ENCODE measurements at regions not wholly inside any gene's neighbourhood (a gene's known extent, or its start where the extent isn't known, plus 50 kb on each side); places are given as distances from the start of the nearest gene placed in this dataset.

GRCh38 chr5:164898705-164899104, 1393.3 kb downstream of the MAT2B start:
- no peaks in the 10 kb centered on the region for H3K9me3 ChIP-seq (ENCODE audit: control insufficient read depth in 4 of 4, low read length in 3 of 4)
- no peak overlapping the region for H3K4me3 ChIP-seq (ENCODE audit: low read depth in 1 of 3, low read length in 3 of 3)
- H3K27ac ChIP-seq (ENCODE audit: low read depth in 1 of 2, low read length in 2 of 2): no peak overlapping the region
- no peak for DNase-seq (ENCODE audit: low spot score)
- no peak for TF ChIP-seq RXRA (IDR thresholded peaks at IDR 0.05)
- no peak for TF ChIP-seq FOXA2 (IDR thresholded peaks at IDR 0.05)
- TF ChIP-seq, protein P1, sequence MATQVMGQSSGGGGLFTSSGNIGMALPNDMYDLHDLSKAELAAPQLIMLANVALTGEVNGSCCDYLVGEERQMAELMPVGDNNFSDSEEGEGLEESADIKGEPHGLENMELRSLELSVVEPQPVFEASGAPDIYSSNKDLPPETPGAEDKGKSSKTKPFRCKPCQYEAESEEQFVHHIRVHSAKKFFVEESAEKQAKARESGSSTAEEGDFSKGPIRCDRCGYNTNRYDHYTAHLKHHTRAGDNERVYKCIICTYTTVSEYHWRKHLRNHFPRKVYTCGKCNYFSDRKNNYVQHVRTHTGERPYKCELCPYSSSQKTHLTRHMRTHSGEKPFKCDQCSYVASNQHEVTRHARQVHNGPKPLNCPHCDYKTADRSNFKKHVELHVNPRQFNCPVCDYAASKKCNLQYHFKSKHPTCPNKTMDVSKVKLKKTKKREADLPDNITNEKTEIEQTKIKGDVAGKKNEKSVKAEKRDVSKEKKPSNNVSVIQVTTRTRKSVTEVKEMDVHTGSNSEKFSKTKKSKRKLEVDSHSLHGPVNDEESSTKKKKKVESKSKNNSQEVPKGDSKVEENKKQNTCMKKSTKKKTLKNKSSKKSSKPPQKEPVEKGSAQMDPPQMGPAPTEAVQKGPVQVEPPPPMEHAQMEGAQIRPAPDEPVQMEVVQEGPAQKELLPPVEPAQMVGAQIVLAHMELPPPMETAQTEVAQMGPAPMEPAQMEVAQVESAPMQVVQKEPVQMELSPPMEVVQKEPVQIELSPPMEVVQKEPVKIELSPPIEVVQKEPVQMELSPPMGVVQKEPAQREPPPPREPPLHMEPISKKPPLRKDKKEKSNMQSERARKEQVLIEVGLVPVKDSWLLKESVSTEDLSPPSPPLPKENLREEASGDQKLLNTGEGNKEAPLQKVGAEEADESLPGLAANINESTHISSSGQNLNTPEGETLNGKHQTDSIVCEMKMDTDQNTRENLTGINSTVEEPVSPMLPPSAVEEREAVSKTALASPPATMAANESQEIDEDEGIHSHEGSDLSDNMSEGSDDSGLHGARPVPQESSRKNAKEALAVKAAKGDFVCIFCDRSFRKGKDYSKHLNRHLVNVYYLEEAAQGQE (IDR thresholded peaks at IDR 0.05): no peak
- no peak for TF ChIP-seq RAD21 (IDR thresholded peaks at IDR 0.05)
- no peak for TF ChIP-seq FOXA1 (IDR thresholded peaks at IDR 0.05)
- no peak for TF ChIP-seq HNF4G (IDR thresholded peaks at IDR 0.05)
- no peak for TF ChIP-seq HNF4A (conservative IDR thresholded peaks at IDR 0.05)
- no peak for TF ChIP-seq YY1 (IDR thresholded peaks at IDR 0.05)
- no peak for TF ChIP-seq ZBTB33 (IDR thresholded peaks at IDR 0.05)
- TF ChIP-seq ATF3 (IDR thresholded peaks at IDR 0.05): no peak
- no peak for TF ChIP-seq CTCF (IDR thresholded peaks at IDR 0.05; ENCODE audit: low read depth, low read length, missing input control)
- no peaks in the 10 kb centered on the region for H3K36me3 ChIP-seq (ENCODE audit: control insufficient read depth in 4 of 4, insufficient read depth in 3 of 4, low read depth in 1 of 4, low read length in 3 of 4)
- no peaks in the 10 kb centered on the region for H3K4me1 ChIP-seq (ENCODE audit: control insufficient read depth in 4 of 4, insufficient read depth in 4 of 4, low read length in 3 of 4)
- H3K9ac ChIP-seq (ENCODE audit: low read depth in 1 of 2, low read length in 2 of 2): no peak overlapping the region
- no peaks in the 10 kb centered on the region for H3K27me3 ChIP-seq (ENCODE audit: control insufficient read depth in 4 of 4, insufficient read depth in 4 of 4, low read length in 3 of 4)

DNA sequence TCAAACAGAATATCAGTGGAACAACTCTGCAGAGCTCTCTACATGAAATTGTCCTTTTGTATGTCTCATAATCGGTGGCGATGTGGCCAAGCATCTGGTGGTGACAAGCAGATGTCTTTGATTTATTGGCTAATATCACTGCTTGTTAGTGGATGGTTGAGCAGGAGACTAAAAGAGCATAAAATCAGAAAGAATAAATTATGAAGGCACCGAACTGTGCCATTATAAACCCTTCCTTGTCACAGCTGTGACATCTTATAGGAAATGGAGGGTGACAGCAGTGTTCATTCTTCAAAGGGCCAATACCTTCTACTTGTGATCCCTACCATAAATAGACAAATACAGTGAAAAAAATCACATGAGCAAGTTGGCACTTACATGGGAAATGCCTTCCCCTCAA, 1404.3 kb downstream of the MAT2B start:
- Histone ChIP-seq H3K36me3 (ENCODE audit: control insufficient read depth in 4 of 4, insufficient read depth in 3 of 4, low read depth in 1 of 4, low read length in 3 of 4) (no peaks in the 10 kb centered on the region), H3K27me3 (ENCODE audit: control insufficient read depth in 4 of 4, insufficient read depth in 4 of 4, low read length in 3 of 4) (no peaks in the 10 kb centered on the region), H3K27ac (ENCODE audit: low read depth in 1 of 2, low read length in 2 of 2) (no peak overlapping the region), H3K4me3 (ENCODE audit: low read depth in 1 of 3, low read length in 3 of 3) (no peak overlapping the region), H3K9me3 (ENCODE audit: control insufficient read depth in 4 of 4, low read length in 3 of 4) (no peaks in the 10 kb centered on the region), H3K9ac (ENCODE audit: low read depth in 1 of 2, low read length in 2 of 2) (no peak overlapping the region), H3K4me1 (ENCODE audit: control insufficient read depth in 4 of 4, insufficient read depth in 4 of 4, low read length in 3 of 4) (no peaks in the 10 kb centered on the region)
- DNase-seq (ENCODE audit: low spot score): no peak
- TF ChIP-seq FOXA2 (IDR thresholded peaks at IDR 0.05) (no peak), SP1 (IDR thresholded peaks at IDR 0.05) (no peak), RAD21 (IDR thresholded peaks at IDR 0.05) (no peak), ATF3 (IDR thresholded peaks at IDR 0.05) (no peak), EGR1 (IDR thresholded peaks at IDR 0.05; ENCODE audit: low read depth in 2 of 2) (no peak), JUND (IDR thresholded peaks at IDR 0.05) (no peak), NR2F2 (IDR thresholded peaks at IDR 0.05) (no peak), HNF4A (conservative IDR thresholded peaks at IDR 0.05) (no peak), YY1 (IDR thresholded peaks at IDR 0.05) (no peak), FOXA1 (IDR thresholded peaks at IDR 0.05) (no peak), CTCF (IDR thresholded peaks at IDR 0.05; ENCODE audit: low read depth, low read length, missing input control) (no peak), ZBTB33 (IDR thresholded peaks at IDR 0.05) (no peak), TAF1 (conservative IDR thresholded peaks at IDR 0.05) (no peak)
- WGBS: 80% methylated on average over 3 of the region's 3 CpGs

Measured in liver (tissue), 8 donors.